ENCODE measurements at regions not wholly inside any gene's neighbourhood (a gene's known extent, or its start where the extent isn't known, plus 50 kb on each side); places are given as distances from the start of the nearest gene placed in this dataset.
A peak's percentile ranks its signal among the peaks of the same experiment; 100 is the strongest.

DNA sequence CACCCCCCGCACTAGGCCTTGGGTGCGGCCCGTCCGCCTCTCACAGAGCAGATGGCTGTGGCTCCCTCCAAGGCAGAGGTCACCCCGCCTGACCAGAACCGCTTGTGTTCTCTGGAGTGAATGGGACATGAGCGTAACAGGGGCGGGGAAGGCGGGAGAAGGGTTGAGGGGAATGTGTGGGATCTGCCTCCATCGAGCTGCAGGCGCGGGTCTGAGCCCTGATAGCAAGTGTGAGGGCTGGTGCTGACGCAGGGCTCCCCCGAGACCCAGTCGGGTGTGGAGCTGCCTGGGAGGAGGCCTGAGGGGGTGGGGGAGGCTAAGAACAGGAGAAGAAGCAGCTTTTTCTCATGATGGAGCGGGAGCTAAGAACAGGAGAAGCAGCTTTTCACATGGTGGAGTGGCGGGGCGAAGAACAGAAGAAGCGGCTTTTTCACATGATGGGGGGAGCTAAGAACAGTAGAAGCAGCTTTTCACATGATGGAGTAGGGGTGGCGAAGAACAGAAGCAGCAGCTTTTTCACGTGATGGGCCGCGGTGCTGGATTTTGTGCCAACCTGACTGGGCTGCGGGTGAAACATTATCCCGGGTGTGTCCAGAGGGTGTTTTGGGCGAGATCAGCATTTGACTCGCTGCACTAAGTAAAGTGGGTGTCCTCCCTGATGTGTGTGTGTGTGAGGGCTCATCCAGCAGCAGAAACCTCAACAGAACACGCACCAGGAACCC is 169.3 kb downstream of the TTLL2 start:
- intact Hi-C loops (cut with DNase I), result no loop called here
- DNase-seq (peak; percentile 51 to 58), ATAC-seq (peak; percentile 56 to 87 (median 80))
- Histone ChIP-seq H3K4me1 (peaks cover 3 to 32% (median 18%) of the 10 kb centered on the region in 9 donors), H3K27me3 (no peaks in the 10 kb centered on the region), H3K27ac (peak overlapping the region in 2 of 10 donors; percentile 1 to 34), H3K9me3 (no peaks in the 10 kb centered on the region), H3K36me3 (no peaks in the 10 kb centered on the region), H3K4me3 (no peak overlapping the region)
- WGBS, 2 donors, result 66 to 72% methylated on average over 28 of the region's 28 CpGs
- TF ChIP-seq, protein P1, sequence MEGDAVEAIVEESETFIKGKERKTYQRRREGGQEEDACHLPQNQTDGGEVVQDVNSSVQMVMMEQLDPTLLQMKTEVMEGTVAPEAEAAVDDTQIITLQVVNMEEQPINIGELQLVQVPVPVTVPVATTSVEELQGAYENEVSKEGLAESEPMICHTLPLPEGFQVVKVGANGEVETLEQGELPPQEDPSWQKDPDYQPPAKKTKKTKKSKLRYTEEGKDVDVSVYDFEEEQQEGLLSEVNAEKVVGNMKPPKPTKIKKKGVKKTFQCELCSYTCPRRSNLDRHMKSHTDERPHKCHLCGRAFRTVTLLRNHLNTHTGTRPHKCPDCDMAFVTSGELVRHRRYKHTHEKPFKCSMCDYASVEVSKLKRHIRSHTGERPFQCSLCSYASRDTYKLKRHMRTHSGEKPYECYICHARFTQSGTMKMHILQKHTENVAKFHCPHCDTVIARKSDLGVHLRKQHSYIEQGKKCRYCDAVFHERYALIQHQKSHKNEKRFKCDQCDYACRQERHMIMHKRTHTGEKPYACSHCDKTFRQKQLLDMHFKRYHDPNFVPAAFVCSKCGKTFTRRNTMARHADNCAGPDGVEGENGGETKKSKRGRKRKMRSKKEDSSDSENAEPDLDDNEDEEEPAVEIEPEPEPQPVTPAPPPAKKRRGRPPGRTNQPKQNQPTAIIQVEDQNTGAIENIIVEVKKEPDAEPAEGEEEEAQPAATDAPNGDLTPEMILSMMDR (IDR thresholded peaks at IDR 0.05), result no peak

DNA sequence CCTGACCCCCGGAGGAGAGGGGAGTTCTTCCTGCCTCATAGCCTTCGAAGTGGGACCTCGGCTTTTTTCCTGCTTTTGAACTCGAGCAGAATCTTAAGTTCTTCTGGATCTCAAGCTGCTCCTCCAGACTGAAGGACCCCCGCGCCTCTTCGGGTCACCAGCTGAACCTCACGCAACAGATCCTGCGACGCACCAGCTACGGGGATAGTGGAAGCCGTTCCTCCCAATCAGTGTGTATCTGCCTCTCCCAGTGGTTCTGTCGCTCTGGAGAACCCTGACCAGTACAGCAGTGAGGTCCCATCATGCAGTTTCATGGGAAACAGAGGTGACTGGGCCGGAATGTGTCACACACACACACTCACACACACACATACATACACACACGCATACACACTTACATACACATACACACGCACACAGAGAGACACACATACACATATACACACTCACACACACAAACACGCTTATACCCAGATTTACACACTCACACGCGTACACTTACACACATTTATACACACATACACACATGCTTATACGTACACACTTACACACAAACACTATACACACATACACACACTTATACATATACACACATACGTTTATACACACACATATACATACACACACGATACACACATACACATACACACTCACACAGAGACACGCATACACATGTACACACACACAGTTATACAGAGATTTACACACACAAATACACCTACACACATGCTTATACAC is 170.0 kb downstream of the TTLL2 start:
- ATAC-seq (no peak), DNase-seq (no peak)
- TF ChIP-seq, protein P1 (IDR thresholded peaks at IDR 0.05), result no peak
- no peaks in the 10 kb centered on the region for H3K27me3 ChIP-seq
- no peaks in the 10 kb centered on the region for H3K36me3 ChIP-seq
- H3K4me1 ChIP-seq, result peaks cover 3 to 32% (median 18%) of the 10 kb centered on the region in 9 donors
- peak overlapping the region in 1 of 10 donors; percentile 34 for H3K27ac ChIP-seq
- 90 to 98% methylated on average over 23 of the region's 23 CpGs for WGBS, 2 donors
- H3K4me3 ChIP-seq, result no peak overlapping the region
- no peaks in the 10 kb centered on the region for H3K9me3 ChIP-seq
- intact Hi-C loops (cut with DNase I), result no loop called here

DNA sequence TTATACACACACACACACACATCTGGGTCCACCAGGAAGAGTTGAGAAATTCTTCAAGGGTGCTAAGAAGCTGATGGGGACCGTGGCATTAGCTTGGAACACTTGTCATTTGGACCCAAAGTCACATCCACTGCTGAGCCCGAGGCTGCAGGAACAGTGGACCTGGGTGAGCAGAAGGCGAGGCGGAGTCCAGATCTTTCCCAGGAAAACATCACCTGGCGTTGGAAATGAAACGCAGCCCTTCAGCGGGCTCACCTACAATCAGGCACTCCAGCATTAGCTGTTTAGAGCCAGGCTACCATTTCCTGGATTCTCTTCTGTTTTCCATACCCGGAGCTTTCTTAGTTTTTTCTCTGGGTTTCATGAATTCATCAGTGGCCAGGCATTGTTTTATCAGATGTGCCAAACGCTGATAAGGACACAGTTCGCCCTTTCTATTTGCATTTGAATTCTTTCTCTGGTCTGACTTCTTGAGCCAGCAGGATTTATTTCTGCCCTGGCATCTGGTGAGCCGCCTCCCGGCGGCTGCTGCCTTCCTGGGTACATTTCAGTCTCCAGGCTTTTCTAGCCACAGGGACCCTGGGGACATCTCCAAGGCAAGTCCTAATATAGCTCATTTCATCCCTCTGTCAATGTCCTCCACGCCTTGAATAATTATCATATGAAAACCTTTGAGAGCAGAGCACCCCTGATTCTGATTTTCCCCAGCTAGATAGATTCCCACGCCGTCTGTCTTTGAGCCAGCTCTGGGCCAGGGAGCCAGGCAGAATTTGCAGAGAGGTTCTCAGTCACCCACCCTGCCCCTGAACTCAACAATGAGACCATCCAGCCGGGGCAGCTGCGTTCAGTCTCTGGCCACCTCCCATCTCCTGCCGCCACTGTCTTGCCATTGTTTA is 170.9 kb downstream of the TTLL2 start:
- H3K4me1 ChIP-seq, result peaks cover 3 to 32% (median 18%) of the 10 kb centered on the region in 9 donors
- ATAC-seq, result no peak
- H3K27ac ChIP-seq, result no peak overlapping the region
- WGBS, 2 donors, result 58 to 61% methylated on average over 19 of the region's 19 CpGs
- DNase-seq, result no peak
- H3K27me3 ChIP-seq, result no peaks in the 10 kb centered on the region
- TF ChIP-seq, protein P1 (IDR thresholded peaks at IDR 0.05), result no peak
- H3K9me3 ChIP-seq, result no peaks in the 10 kb centered on the region
- intact Hi-C loops (cut with DNase I), result no loop called here
- no peak overlapping the region for H3K4me3 ChIP-seq
- H3K36me3 ChIP-seq, result no peaks in the 10 kb centered on the region

DNA sequence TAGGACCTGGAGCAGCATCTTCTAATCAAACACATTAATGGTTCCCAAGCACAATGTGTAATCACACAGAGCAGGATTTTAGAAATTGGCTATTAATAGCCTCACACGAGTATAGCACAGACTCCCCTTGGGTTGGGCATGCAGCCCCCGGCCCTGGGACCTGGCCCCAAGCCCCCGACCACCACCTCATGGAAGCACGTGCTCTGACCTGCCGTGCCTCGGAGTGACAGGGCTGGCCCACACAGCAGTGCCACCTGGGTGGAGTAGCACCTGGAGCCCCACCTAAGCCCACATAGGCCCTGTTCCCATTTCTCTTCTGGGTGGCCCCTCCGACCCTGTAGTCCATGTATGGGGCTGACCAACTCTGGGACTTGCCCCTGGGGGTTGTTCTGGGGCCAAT is 171.8 kb downstream of the TTLL2 start:
- 83 to 87% methylated on average over 7 of the region's 7 CpGs for WGBS, 2 donors
- H3K4me3 ChIP-seq, result no peak overlapping the region
- DNase-seq, result no peak
- H3K4me1 ChIP-seq, result peaks cover 3 to 29% (median 16%) of the 10 kb centered on the region in 9 donors
- H3K9me3 ChIP-seq, result no peaks in the 10 kb centered on the region
- no peak for ATAC-seq
- no peaks in the 10 kb centered on the region for H3K27me3 ChIP-seq
- intact Hi-C loops (cut with DNase I), result no loop called here
- TF ChIP-seq, protein P1 (IDR thresholded peaks at IDR 0.05), result no peak
- no peak overlapping the region for H3K27ac ChIP-seq
- no peaks in the 10 kb centered on the region for H3K36me3 ChIP-seq
